GM12892 (cell line): ENCODE measurements at regions not wholly inside any gene's neighbourhood (a gene's known extent, or its start where the extent isn't known, plus 50 kb on each side); places are given as distances from the start of the nearest gene placed in this dataset.

ENCODE experiments used
- POLR2A ChIP-seq: IDR thresholded peaks from 2 replicates; pipeline ENCODE4 v1.6.1; 2011; ENCODE audit warnings: low read depth, low read length, control low read depth
- TAF1 ChIP-seq: IDR thresholded peaks from 2 replicates; pipeline ENCODE4 v1.6.1; 2011; ENCODE audit warnings: low read depth, mild to moderate bottlenecking, control low read depth, low read length, borderline replicate concordance

- TF ChIP-seq POLR2A (no peak), TAF1 (no peak)
These were observed 310.1 kb downstream of the PRL start for GRCh38 chr6:21986703-21987102.
